GM20000 (cell line): ENCODE measurements at regions not wholly inside any gene's neighbourhood (a gene's known extent, or its start where the extent isn't known, plus 50 kb on each side); places are given as distances from the start of the nearest gene placed in this dataset.

Experiments used
- DNase-seq: peaks from one replicate; pipeline ENCODE4 v3.0.0; 2012; ENCODE audit warnings: low spot score
- CTCF ChIP-seq: IDR thresholded peaks from 2 replicates; pipeline ENCODE4 v1.5.1; 2012; ENCODE audit warnings: mild to moderate bottlenecking, control low read depth; ENCODE audit errors: extremely low read depth, missing control alignments

GRCh38 chrX:110408949-110409588 lies 50.4 kb downstream of the RTL9 start:
- TF ChIP-seq CTCF = no peak
- DNase-seq = no peak

DNA sequence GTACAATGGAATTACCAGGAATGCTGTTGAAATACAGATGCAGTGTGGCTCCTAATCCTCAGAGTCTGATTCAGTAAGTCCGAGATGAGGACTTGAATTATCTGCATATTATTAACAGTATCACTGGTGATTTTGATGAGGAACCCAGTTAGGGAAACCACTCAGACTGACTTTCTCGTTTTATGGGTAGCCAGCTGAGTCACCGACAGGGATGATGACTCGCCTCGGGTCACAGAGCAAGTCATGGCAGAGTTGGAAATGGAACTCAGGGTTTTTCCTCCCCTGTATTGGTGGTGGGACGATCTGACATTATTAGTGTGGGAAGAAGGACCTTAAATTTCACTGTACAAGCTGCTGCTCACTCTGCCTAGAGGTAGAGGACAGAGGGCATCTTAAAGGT lies 51.3 kb downstream of the RTL9 start:
- no peak for TF ChIP-seq CTCF
- DNase-seq = no peak

DNA sequence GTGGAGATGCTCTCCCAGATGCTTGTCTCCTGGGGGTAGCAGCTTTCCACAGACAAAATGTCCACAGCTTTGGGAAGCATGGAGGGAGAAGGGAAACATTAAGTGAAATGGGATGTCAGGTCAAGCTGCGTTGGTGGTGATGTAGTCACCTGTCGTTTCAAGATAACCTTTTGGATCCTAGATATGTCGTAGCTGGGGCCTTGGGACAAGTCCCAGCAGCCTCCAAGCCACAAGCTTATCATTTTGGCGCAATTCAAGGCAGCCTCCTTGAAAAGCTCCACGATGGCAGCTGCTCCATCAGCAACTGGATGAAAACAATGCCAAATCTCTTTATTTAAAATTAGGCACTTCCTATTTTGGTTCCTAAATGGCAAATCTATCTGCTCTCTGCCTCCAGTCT lies 52.0 kb downstream of the RTL9 start:
- no peak for TF ChIP-seq CTCF
- no peak for DNase-seq

DNA sequence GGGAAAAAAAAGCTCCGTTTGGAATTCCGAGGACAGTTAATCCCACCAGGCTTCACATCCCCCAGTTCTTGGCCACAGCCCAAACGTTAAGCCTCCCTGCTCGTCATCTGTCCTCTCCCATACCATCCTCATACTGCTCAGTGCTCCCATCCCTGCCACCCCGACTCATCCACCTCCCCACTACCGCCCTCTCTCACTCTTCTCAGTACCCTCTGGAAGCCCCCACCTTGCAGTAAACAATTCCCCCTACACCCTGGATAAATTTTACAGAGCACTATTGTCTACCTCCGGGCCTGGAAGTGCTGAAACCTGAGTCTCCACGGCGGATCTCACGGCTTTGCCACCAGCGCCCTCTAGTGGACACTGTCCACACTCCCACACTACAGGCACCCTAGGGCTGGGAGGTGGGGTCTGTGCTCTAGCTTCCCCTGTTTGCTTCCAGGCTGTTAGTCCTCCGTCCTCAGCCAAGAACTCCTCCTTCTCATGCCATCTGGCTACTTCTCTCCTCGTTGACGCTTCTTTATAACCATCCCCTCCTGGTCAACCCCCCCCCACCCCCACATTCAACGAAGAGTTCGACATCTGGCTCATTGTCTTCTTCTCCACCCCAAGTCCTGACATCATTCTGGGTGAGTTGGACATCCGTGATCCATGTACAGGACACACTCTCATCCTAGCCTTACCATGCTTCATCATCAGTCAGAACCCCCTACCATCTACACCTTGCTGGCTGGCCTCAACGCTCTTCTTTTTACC lies 54.5 kb downstream of the RTL9 start:
- peak; percentile 48 for TF ChIP-seq CTCF
- peak; percentile 61 for DNase-seq

DNA sequence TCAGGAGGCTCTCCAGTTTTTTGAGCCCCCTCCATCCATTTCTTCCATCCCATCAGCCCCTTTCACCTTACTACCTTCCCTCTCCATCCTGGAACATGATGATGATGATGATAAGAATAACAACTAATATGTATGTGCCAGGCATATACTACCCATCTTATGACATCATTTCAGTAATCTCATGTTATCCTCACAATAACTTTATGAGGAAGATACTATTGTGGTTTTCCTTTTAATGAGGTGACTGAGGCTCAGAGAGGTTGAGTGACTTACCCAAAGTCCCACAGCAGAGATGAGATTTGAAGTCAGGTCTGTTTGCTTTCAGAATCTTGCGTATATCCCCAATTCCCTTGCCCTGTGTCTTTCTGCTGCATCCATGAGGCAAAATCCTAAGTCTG lies 55.1 kb downstream of the RTL9 start:
- no peak for DNase-seq
- no peak for TF ChIP-seq CTCF

- DNase-seq = no peak
- no peak for TF ChIP-seq CTCF
Measured at GRCh38 chrX:110414273-110414672, 55.6 kb downstream of the RTL9 start.

GRCh38 chrX:110414679-110415439 lies 56.2 kb downstream of the RTL9 start:
- TF ChIP-seq CTCF = no peak
- DNase-seq = peak; percentile 4
